HEK293T (cell line): ENCODE measurements at regions not wholly inside any gene's neighbourhood (a gene's known extent, or its start where the extent isn't known, plus 50 kb on each side); places are given as distances from the start of the nearest gene placed in this dataset.

Experiments
- ARNT ChIP-seq: fragments of 450-650 bp; IDR thresholded peaks from 2 replicates; pipeline ENCODE4 v1.6.1; 2017; ENCODE audit warnings: mild to moderate bottlenecking
- CTBP1 ChIP-seq: fragments of 450-650 bp; IDR thresholded peaks from 2 replicates; pipeline ENCODE4 v1.6.1; 2016; ENCODE audit warnings: borderline replicate concordance
- FOXA1 ChIP-seq: fragments of 450-650 bp; IDR thresholded peaks from 2 replicates; pipeline ENCODE4 v1.6.1; 2016; ENCODE audit warnings: mild to moderate bottlenecking
- ZNF384 ChIP-seq: fragments of 450-650 bp; IDR thresholded peaks from 2 replicates; pipeline ENCODE4 v1.6.1; 2016

DNA sequence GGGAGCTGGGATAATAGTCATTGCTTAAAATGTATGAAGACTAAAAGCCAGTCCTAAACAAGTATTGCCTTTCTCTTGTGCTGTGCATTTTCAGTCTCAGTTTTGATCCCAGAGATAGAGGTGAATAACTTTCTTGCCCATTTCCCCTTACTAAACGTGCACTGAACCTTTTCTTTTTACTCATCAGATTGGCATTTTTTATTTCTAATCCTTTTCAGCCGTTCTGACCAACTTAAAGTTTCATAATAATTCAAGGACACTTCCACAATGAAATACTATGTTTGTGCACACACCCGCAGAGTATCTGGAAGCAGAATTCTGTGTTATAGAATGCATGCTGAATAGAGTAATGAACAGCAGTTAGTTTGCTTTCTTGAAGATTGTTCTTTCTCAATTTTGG is 343.6 kb downstream of the LRRC70 start:
- no peak for TF ChIP-seq FOXA1
- TF ChIP-seq CTBP1, result no peak
- no peak for TF ChIP-seq ZNF384
- TF ChIP-seq ARNT, result no peak
